Adrenal gland (tissue), 9 donors: ENCODE measurements at regions not wholly inside any gene's neighbourhood (a gene's known extent, or its start where the extent isn't known, plus 50 kb on each side); places are given as distances from the start of the nearest gene placed in this dataset.
A peak's percentile ranks its signal among the peaks of the same experiment; 100 is the strongest.

Experiments
- DNase-seq, 7 donors: peaks; one replicate each; pipeline ENCODE4 v3.0.0-alpha.2; 2019 to 2020
- H3K27ac ChIP-seq, 5 donors: fragments of 200-600 bp; sonication (generic) in 4 of 5; 1 replicate in 3 of 5; 2 replicates in 2 of 5; pipeline versions ENCODE4 v1.5.1 to v1.8.0; 2016 to 2020; ENCODE audit warnings: mild to moderate bottlenecking in 1 of 5
- H3K27me3 ChIP-seq: fragments of 200-600 bp; 2 replicates; pipeline ENCODE4 v1.8.0; 2021
- H3K36me3 ChIP-seq, 2 donors: fragments of 200-600 bp; replicated peaks in 1 of 2; 1 replicate in 1 of 2; 2 replicates in 1 of 2; pipeline versions ENCODE4 v1.5.1 to v1.8.0; 2018 to 2022
- H3K4me1 ChIP-seq, 2 donors: fragments of 200-600 bp; replicated peaks in 1 of 2; 1 replicate in 1 of 2; 2 replicates in 1 of 2; pipeline versions ENCODE4 v1.5.1 to v1.8.0; 2018 to 2021
- H3K4me3 ChIP-seq, 4 donors: fragments of 200-600 bp; sonication (generic) in 3 of 4; one replicate each; pipeline ENCODE4 v1.5.1; 2016 to 2018
- H3K9me3 ChIP-seq, 3 donors: fragments of 200-600 bp; sonication (generic) in 1 of 3; replicated peaks in 1 of 3; 1 replicate in 2 of 3; 2 replicates in 1 of 3; pipeline versions ENCODE4 v1.5.1 to v1.8.0; 2016 to 2021
- POLR2A ChIP-seq, 2 donors: fragments of 450-650 bp; IDR thresholded peaks; one replicate each; pipeline ENCODE4 v1.6.1; 2017; ENCODE audit warnings: antibody characterized with exemption in 2 of 2, mild to moderate bottlenecking in 2 of 2, moderate library complexity in 1 of 2
- WGBS, 4 donors: extraction: QIAGEN DNeasy Blood & Tissue Kit in 2 of 4; methylation state at CpG; one replicate each; pipeline versions ENCODE4 v1.1.5 to v1.1.7; 2013 to 2017; 5-methylcytosine and 5-hydroxymethylcytosine counted together
- intact Hi-C, 2 donors: fragments of 100-400 bp; cut with DNase I; formaldehyde crosslinking; loops; one replicate each; pipeline versions ENCODE4 v1.14.1 to v1.15.0; 2022 to 2023
- TF ChIP-seq, protein P1 (sequence below), 6 experiments: fragments of 450-650 bp in 4 of 6; fragments of 200-600 bp in 2 of 6; sonication (generic) in 1 of 6; IDR thresholded peaks; 1 replicate in 5 of 6; 2 replicates in 1 of 6; pipeline versions ENCODE4 v1.5.1 to v1.8.0; 2016 to 2021; ENCODE audit warnings: antibody characterized with exemption in 6 of 6, mild to moderate bottlenecking in 2 of 6, moderate library complexity in 1 of 6
- donor health status: healthy with polysubstance abuse.
- donor health status: Bipolar disorder and iron deficiency.
- donor health status: DM: yes; HTN: yes; CAD: no.
- donor health status: DM: no; HTN: no; CAD: no.
- donor health status: DM: no; HTN: no; CAD: no.

- H3K4me3 ChIP-seq = no peak overlapping the region
- TF ChIP-seq, protein P1, sequence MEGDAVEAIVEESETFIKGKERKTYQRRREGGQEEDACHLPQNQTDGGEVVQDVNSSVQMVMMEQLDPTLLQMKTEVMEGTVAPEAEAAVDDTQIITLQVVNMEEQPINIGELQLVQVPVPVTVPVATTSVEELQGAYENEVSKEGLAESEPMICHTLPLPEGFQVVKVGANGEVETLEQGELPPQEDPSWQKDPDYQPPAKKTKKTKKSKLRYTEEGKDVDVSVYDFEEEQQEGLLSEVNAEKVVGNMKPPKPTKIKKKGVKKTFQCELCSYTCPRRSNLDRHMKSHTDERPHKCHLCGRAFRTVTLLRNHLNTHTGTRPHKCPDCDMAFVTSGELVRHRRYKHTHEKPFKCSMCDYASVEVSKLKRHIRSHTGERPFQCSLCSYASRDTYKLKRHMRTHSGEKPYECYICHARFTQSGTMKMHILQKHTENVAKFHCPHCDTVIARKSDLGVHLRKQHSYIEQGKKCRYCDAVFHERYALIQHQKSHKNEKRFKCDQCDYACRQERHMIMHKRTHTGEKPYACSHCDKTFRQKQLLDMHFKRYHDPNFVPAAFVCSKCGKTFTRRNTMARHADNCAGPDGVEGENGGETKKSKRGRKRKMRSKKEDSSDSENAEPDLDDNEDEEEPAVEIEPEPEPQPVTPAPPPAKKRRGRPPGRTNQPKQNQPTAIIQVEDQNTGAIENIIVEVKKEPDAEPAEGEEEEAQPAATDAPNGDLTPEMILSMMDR (IDR thresholded peaks at IDR 0.05) = no peak
- no peak for TF ChIP-seq POLR2A (IDR thresholded peaks at IDR 0.05)
- H3K27me3 ChIP-seq = no peaks in the 10 kb centered on the region
- H3K9me3 ChIP-seq = no peaks in the 10 kb centered on the region
- DNase-seq = no peak
- 54 to 57% (median 56%) methylated on average over 10 of the region's 10 CpGs for WGBS, 4 donors
- no peak overlapping the region for H3K27ac ChIP-seq
- intact Hi-C loops = no loop called here
- H3K4me1 ChIP-seq = no peaks in the 10 kb centered on the region
- no peaks in the 10 kb centered on the region for H3K36me3 ChIP-seq
These were observed 225.3 kb downstream of the ANAPC10 start for GRCh38 chr4:144872508-144873225.

- TF ChIP-seq, protein P1 (IDR thresholded peaks at IDR 0.05) = no peak
- TF ChIP-seq POLR2A (IDR thresholded peaks at IDR 0.05) = no peak
- WGBS, 4 donors = 78 to 86% (median 83%) methylated on average over 3 of the region's 3 CpGs
- Histone ChIP-seq H3K4me1 (no peaks in the 10 kb centered on the region), H3K9me3 (no peaks in the 10 kb centered on the region), H3K27me3 (no peaks in the 10 kb centered on the region), H3K36me3 (no peaks in the 10 kb centered on the region), H3K27ac (no peak overlapping the region), H3K4me3 (no peak overlapping the region)
- intact Hi-C loops = no loop called here
- no peak for DNase-seq
These were observed 224.6 kb downstream of the ANAPC10 start for GRCh38 chr4:144873226-144873990.

GRCh38 chr4:144894573-144894972 is 203.4 kb downstream of the ANAPC10 start:
- H3K27ac ChIP-seq = no peak overlapping the region
- no peak for TF ChIP-seq POLR2A (IDR thresholded peaks at IDR 0.05)
- TF ChIP-seq, protein P1 (IDR thresholded peaks at IDR 0.05) = no peak
- intact Hi-C loops = no loop called here
- peak in 6 of 7 donors; percentile 19 to 65 (median 32) for DNase-seq
- no peak overlapping the region for H3K4me3 ChIP-seq
- H3K4me1 ChIP-seq = no peaks in the 10 kb centered on the region
- H3K27me3 ChIP-seq = no peaks in the 10 kb centered on the region
- 70 to 81% (median 78%) methylated on average over 3 of the region's 3 CpGs for WGBS, 4 donors
- no peaks in the 10 kb centered on the region for H3K9me3 ChIP-seq
- no peaks in the 10 kb centered on the region for H3K36me3 ChIP-seq

DNA sequence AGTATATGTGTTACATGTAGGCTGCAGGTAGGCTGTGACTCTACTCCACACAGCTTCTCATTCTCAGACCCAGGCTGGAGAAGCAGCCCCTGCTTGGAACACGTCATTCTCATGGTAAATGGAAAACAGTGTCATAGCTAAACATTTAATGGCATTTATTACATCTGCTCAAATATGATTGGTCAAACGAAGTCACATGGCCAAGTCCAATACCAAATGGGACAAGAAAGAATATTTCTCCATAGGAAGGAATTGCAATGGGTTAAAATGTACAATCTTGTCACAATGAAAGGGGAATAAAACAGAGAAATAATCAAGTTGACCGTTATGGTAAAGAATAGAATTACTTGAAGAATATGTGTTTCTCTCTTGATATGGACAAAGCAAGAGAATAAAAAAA is 198.6 kb downstream of the ANAPC10 start:
- Histone ChIP-seq H3K27ac (no peak overlapping the region), H3K9me3 (no peaks in the 10 kb centered on the region), H3K36me3 (no peaks in the 10 kb centered on the region), H3K4me1 (no peaks in the 10 kb centered on the region), H3K4me3 (no peak overlapping the region), H3K27me3 (no peaks in the 10 kb centered on the region)
- intact Hi-C loops = no loop called here
- TF ChIP-seq POLR2A (IDR thresholded peaks at IDR 0.05) = no peak
- TF ChIP-seq, protein P1 (IDR thresholded peaks at IDR 0.05) = no peak
- DNase-seq = no peak
- 75 to 82% (median 81%) methylated on average over 3 of the region's 3 CpGs for WGBS, 4 donors
